ENCODE measurements at regions not wholly inside any gene's neighbourhood (a gene's known extent, or its start where the extent isn't known, plus 50 kb on each side); places are given as distances from the start of the nearest gene placed in this dataset.
"Not testable (repeated sequence)": the region's sequence is repeated elsewhere in the genome, so short reads cannot be mapped to it uniquely, and the experiment has no call there.

DNA sequence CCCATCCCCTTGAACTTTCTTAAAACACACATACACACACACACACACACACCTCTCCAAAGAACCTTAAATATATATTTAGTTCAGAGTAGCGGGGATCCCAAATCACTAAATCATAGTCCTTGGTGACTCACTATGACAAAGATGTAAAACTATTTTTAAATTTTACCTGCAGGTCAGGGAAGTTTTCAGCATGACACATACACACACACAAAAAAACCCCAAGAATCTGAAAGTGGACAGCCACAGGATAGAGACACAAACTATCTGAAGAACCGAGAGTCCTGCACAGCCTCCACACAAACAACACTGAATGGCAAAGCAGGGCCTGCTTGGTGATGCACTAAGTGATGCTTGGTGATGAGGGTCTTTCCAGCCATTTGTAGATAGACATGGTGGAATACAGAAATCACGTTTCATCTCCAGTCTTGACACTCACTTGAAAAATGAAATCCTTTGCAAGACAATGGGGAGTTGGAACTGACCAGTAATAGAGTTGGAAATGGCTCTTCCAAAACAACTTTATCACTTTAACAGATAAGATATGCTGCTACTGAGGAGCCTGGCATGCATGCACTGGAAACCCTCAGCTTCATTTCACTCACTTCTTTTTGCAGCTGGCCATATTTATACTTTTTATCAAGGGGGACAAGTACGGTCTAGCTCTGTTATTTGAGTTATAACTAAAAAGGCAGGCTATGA, 307.3 kb downstream of the RAPGEF2 start:
- no peak for DNase-seq

DNA sequence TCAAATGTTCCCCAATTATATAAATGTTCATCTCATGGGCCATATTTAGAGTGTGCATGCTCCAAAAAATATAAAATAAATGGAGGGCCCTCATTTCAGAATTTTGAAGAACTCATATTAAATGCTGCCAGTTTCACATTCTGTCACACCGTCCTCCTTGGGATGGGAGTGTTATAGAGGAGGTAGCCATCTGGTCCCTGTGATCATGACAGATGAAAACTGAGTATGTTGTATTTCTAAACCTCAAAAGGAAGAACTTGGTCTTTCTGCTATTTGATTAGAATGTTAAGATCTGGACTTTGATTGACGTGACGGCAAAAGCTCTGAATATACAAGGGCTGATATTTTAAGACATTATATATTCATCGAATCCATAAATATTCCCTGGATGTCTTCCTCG, 308.0 kb downstream of the RAPGEF2 start:
- no peak for DNase-seq

DNA sequence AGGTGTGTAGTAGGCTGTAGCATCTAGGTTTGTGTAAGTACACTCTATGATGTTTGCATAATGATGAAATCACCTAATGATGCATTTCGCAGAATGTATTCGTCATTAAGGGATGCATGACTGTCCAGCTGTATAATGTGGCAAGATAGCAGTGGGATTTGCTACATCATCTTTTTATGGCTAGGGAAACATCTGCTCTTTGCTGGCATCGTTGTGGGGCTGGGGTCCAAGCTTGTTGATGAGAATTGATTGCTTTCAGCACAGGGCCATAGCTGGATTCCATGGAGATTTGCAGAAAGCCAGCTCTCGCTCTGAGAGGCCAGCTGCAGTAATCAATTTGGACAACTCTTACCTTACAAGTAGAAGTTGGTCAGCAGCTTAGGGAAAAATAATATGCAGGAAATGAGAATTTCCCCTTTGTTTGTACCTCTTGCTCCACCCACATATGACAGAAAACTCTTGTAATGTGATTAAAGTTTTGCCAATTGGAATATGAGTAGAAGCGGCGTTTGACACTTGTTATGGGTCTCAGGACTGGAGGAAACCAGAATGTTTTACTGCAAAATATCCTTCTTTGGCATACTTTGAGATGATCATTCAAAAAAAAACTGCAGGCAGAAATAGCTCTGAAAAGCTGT, 310.5 kb downstream of the RAPGEF2 start:
- DNase-seq: no peak

DNA sequence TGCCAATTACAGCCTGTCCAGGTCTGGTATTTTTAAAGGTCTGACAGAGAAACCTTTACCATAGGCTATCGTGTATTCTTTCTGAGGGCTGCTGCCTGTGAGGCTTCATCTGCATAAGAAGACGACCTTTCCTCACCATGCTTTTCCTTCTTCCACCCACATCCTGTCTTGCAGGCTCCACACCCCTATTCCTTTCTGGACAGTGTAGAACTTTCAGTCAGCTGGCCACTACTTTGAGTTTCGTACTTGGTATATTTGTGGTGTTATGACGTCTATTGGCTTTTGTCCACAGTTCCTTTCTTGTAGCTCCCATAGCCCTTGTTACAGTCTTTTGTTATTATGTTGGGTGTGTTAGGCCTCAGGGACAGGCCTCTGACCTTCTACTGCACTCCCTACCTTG, 311.4 kb downstream of the RAPGEF2 start:
- DNase-seq: no peak

DNA sequence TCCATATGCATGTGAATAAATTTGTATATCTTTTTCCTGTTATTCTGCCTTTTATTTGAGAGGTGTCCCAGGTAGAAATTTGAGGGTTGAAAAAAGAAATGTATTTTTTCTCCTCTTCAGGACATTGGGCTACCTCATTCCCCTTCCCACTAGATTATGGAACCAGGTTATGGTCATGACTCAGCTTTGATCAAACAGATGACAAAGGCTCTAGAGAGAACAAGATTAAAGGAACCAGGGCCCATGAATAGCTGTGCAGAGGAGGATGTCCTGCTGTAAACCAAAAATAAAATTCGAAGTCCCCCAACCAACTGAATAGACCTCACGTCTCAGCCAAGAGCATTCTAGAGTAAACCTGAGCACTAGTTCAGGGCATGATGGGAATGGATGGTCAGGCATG, 313.2 kb downstream of the RAPGEF2 start:
- no peak for DNase-seq

DNA sequence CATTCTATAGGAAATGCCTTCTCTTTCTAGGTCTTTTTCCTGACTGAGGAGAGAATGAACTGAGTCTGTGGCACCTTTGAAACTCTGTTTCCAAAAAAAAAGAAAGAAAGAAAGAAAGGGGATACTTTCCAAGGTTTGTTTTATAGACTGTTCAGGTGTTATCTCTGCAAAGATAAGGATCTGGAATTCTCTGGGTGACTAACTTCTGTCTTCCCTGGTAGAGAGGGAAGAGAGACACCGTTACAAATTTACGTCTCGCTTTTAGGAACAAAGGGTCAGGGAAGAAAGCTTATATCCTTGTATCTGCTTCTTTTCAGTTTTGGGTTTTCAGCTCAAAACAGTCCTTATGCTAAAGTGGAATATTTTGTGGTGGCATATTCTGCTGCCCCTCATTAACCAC, 314.1 kb downstream of the RAPGEF2 start:
- no peak for DNase-seq

DNA sequence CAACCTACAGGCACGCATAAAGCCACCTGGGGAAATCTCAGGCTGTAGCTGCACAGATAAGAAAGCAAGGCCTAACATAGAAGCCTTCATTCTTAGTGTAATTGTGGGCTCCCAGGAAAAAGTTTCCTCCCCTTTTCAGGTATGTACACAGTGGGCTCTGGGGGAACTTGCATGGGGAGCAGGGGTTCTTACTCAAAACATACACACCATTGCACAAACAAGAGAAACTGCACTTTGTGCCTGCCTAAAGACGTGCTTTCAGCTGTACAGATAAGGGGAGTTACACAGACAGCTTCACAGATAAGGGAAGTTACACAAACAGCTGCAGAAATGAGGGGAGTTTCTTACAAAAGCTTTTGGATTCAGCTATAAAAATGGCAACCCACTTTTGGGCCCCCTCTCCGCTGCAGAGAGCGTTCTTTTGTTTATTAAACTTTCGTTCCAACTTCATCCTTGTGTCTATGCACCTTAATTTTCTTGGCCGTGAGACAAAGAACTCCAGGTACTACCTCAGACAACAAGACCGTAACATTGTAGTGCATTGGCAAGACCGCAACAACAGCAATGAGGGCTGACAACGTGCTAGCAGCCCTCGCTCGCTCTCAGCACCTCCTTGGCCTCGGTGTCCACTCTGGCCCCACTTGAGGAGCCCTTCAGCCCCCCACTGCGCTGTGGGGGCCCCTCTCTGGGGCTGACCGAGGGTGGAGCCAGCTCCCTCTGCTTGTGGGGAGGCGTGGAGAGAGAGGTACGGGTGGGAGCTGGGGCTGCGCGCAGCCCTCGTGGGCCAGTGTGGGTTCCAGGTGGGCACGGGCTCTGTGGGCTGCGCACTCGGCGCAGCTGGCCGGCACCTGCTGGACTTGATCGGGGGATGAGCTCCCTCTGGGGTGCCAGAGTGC, 317.5 kb downstream of the RAPGEF2 start:
- no peak for DNase-seq

DNA sequence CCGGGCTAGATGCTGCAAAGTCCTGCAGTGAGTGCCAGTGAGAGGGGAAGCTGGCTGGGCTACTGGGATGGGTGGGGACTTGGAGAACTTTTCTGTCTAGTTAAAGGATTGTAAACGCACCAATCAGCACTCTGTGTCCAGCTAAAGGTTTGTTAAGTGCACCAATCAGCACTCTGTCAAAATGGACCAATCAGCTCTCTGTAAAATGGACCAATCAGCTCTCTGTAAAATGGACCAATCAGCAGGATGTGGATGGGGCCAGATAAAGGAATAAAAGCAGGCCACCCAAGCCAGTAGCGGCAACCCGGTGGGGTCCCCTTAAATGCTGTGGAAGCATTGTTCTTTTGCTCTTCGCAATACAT, 318.2 kb downstream of the RAPGEF2 start:
- not testable (repeated sequence) for DNase-seq

DNA sequence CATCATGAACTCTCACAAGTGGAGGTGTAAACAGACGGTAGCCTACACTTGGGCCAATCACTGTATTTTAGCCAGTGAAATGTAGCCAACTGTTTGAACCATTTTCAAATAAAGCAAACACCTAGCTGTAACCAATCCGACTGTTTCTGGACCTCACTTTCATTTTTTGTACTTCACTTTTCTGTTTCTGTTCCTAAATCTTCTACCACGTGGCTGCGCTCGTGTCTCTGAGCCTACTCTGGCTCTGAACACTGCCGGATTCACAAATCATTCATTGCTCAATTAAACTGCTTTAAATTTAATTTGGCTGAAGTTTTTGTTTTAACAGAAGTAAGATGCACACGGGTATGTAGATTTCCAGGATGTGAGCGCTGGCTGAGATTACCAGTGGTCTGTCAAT, 319.1 kb downstream of the RAPGEF2 start:
- no peak for DNase-seq

DNA sequence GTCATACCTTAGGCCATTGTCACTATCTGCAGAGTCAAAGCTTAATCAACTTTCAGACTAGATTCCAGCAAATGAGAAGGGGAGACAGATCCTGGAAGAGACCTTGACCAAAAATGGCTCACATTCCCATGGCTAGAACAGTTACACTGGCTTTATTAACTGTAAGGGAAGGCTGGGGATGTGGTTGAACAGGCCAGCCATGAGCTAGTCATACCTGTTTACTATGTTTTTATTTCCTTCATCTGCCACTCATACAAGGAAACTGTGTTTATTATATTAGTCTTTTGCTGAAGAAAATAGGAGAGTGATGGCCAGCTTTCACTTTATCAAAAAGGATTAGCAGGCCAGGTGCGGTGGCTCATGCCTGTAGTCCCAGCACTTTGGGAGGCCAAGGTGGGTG, 319.7 kb downstream of the RAPGEF2 start:
- DNase-seq: no peak

DNA sequence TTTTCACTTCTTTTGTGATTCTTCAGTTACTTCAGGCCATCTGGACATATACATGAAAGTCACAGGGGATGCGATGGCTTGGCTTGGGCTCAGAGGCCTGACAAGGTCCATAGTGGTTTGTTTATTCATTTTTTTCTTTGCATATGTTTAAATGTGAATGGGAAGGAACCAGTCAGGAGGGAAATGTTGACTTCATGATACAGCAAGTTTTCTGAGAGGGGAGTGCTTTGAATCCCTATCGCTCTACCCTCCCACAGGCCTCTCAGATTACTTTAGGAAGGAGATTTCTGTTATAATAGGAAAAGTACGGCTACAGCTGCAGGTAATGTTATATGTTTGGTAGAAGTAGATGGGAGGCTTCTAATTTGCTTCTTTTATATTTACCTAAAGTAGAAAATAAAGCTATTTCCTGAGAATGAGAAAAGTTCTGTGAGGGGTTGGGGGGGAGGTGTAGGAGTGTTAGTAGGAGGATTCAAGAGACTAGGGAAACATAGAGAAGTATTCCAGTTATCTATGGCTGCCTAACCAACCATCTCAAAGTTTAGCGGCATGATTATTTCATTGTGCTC, 322.9 kb downstream of the RAPGEF2 start:
- DNase-seq: no peak

DNA sequence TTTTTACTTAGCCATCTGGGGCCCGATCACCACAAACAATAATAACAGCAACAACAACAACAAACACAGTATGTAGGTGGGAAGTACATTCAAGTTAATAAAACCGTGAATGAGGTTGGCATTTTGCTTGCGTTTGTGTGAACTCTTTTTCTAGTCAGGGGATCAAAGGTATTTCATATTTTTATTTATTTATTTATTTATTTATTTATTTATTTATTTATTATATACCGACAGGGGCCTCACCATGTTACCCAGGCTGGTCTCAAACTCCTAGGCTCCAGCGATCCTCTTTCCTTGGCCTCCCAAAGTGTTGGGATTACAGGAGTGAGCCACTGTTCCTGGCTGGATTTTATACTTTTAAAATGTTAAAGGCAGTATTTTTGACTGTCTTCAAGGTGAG, 325.4 kb downstream of the RAPGEF2 start:
- no peak for DNase-seq

DNA sequence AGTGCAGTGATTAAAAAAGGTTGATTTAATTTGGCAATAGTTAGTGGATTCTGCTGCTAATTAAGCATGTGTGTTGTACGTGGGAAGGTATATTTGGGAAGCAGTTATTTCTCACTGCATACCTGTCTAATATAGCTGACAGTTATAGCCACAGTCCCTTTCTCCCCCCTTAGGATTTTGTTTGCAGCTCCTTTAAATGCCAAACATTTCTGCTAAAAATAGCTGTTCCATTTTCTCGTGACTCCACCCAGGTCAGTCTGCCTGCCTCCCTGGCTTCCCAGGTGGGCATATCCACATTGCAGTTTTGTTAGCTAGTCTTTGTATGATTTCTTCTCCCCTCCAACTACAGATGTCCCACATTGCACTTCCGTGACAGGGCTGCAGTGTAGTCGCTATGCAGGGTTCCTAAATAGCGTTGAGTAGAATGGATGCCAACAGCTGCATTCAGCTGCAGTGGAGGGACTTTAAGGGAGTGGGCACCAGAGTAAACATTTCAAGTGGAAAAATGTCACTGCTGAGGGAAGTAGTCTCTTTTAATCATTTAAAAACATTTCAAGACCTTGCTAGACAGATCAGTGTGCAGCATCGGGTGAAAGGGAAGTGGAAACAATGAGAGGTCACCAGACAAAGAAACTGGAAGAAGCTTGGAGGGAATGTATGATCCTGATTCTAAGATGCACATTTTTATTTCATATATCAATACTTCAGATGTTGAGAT, 326.3 kb downstream of the RAPGEF2 start:
- DNase-seq: no peak

DNA sequence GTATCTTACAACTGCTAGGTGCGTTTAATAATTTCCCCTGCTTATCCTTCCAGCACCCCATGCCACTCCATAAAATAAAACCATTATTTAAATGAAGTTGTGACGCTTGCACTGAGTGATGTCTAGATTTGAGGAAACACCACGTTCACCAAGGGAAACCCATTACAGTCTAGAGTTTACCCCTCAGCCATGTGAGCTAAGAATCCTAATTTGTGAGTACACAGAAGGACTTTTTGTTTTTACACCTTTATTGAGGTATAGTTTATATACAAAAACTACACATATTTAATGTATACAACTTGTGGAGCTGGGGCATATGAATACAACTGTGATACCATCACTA, 326.8 kb downstream of the RAPGEF2 start:
- no peak for DNase-seq

DNA sequence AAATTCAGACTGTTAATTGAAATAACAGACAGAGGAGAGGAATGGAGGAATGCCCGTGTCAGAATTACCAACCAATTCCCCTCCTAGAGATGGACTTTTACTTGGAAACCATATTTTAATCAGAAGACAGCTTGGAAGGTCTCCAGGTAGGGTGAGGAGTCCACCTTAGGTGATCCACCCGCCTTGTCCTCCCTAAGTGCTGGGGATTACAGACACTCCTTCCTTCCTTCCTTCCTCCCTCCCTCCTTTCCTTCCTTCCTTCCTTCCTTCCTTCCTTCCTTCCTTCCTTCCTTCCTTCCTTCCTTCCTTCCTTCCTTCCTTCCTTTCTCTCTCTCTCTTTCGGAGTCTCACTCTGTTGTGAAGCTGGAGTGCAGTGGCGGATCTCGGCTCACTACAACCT, 328.0 kb downstream of the RAPGEF2 start:
- DNase-seq: no peak

DNA sequence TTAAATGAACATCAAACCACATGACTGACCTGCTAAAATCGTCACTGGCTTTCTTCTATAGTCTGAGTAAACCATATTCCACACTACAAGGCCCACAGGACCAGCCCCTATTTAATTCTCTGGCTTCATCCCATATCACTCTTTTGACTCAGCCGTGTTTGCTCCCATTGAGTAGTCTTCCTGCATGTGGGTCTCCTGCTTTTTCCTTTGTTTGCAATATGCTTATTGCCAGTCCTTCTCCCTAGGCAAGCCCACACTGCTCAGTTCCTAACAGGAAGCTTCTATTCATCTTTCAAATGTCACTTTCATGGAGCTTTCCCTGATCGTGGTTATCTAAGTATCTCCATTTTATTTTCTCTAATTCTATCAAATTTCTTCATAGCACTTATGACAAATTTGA, 329.6 kb downstream of the RAPGEF2 start:
- DNase-seq: no peak

DNA sequence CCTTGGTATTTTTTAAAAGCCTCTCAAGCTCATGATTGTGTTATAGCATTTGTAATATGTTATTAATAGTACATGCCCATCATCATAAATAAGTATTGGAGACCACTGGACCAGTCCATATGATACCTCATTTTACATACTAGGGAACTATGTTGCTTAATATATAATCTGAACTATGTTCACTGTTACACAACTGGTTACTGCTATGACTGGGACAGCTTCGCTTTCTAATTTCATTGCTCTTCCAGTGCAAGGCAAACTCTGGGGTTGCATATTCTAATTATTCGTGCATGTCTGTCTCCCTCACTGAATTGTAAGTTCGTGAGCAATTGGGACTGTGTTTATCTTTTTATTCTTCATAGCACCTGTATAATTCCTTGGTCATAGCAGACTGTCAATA, 330.5 kb downstream of the RAPGEF2 start:
- DNase-seq: no peak

DNA sequence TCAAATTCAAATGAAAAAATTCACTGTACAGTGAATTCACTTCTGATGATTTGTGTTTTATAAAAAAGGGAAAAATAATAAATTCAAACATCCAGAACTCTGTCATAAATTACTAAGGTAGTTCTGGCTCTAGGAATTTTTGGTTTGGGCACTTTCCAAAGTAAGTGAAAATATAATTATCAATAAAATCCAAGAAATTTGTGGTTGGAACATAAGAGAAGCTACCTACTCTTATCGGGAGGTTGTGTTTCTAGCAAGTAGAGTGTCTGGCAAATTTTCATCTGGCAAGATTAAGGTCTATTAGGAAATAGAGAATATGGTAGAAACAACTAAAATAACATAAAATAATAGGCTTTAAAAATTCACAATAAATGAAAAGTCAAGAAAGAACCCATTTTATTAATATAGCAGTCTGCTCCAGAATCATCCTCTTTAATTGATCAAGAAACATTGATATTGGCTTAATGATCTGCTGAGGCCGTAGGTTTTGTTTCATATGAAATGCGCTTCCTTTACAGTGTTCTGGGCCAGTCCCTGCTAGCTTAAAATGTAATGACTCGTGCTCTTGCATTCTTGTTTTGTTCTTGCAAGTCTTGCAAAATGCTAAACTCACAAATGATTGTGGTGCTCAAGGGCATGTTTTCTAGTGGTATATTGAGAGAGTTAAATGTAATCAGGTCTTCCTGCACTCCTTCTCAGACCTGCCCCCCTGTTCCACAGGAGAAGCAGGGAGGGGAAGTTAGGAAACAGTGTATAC, 331.4 kb downstream of the RAPGEF2 start:
- no peak for DNase-seq

DNA sequence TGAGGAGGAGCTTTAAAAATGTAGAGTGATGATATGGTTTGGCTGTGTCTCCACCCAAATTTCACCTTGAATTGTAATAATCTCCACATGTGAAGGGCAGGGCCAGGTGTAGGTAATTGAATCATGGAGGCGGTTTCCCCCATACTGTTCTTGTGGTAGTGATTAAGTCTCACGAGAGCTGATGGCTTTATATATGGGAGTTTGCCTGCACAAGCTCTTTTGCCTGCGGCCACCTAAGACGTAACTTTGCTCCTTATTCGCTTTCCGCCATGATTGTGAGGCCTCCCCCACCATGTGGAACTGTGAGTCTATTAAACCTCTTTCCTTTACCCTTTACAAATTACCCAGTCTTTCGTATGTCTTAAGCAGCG, 332.0 kb downstream of the RAPGEF2 start:
- no peak for DNase-seq

DNA sequence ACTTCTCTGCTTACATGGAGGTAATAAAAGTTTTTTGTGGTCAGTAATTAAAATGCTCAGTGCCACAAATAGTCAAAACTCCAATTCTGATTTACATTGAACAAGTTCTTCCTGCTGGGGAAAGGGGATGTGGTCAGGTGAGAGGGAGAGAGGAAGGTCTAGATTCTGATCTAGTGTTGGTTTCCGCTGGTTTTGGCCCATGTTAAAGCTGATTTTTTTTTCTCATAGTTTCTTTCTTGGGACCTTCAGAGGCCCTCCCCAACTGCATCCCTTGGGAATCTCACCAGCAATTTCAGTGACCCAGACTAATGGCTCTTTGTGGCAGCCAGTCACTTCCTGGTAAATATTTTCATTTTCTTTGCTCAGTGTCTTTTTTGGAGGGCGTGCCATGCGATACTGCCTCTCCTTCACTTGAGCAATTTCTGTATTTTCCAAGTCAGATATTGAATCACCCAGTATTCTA, 332.7 kb downstream of the RAPGEF2 start:
- DNase-seq: no peak

DNA sequence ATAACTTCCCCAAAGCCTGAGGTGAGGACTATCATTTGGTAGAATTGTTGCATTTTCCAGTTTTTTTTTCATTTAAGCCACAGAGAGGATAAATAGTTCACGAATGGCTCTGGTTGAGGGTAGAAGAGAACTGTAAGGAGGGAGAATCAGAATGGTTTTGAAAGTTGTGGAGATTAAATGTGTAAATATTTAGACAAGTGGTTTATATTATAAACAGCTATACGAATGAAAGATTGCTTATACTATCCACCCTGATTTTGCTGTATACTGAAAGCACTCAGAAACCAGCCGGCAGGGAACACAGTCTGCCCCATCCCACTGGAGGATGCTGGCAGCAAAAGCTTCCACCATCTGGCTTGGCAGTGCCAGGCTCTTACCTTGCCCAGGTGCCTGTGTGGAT, 341.1 kb downstream of the RAPGEF2 start:
- DNase-seq: no peak

DNA sequence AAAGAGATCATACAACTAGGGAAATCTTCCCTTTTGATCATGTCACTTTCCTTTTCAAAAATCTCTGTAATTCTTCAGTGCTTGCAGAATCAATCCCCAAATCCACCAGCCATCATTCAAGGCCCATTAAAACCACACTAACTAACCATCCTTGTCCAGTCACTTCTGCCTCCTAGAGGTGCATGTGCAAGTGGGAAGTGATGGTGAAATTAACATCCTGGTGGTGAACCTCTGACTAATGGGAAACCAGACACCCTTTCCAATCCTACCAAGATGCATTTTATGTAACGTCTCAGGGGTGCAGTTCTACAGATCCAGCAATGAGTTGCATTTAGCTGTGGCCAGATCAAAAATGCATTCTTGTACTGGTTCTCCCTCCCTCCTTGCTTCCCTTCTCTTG, 341.8 kb downstream of the RAPGEF2 start:
- DNase-seq: no peak

Measured in NCI-H446 (cell line).